ENCODE measurements at regions not wholly inside any gene's neighbourhood (a gene's known extent, or its start where the extent isn't known, plus 50 kb on each side); places are given as distances from the start of the nearest gene placed in this dataset.
"Not testable (repeated sequence)": the region's sequence is repeated elsewhere in the genome, so short reads cannot be mapped to it uniquely, and the experiment has no call there.

DNA sequence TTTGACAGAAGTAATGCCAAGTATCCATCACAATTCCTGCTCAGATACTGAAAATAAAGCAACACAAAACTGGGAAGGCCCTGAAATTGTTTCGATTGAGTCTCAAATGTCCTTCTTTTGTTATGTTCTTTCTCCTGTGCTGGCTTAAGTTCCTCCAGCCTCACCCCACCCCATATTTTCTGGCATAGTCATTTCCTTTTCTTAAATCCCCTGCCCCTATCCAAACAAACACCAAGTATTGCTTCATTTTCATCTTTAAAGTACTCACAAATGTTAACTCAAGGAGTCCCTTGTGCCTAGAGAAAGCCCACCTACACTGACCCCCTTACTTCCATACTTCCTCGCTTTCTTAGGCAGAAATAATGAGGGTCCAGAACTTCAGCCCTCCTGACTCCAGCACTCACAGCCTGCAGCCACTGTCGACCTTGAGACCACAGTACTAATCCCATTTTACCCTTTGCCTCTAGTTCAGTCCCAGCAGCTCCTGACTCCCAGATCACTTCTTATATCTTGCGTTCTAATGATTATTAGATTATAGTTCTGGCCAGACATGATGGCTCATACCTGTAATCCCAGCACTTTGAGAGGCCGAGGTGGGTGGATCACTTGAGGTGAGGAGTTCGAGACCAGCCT is 73.2 kb upstream of the ST8SIA6 start:
- in situ Hi-C loops (cut with MboI) (no loop called here), intact Hi-C loops (cut with micrococcal nuclease) (no loop called here)
- no peaks in the 10 kb centered on the region; the same call in 2 of the 3 replicates for H3K36me3 ChIP-seq (ENCODE audit: control insufficient read depth, insufficient read depth, low read length)
- FAIRE-seq = no peak
- H3K9me3 ChIP-seq (replicated peaks; ENCODE audit: control insufficient read depth, insufficient read depth, low read depth, low read length) = no peaks in the 10 kb centered on the region
- no peaks in the 10 kb centered on the region for H4K20me1 ChIP-seq (replicated peaks; ENCODE audit: control insufficient read depth, insufficient read depth, low read length)
- no peak for ATAC-seq
- no peak overlapping the region for H3K27ac ChIP-seq (ENCODE audit: extremely low read depth, low read depth, low read length)
- H3K9me1 ChIP-seq (ENCODE audit: control insufficient read depth, insufficient read depth, low read length) = no peaks in the 10 kb centered on the region
- 0 out of 5 replicates have a peak, but pooled peaks cover 3% of the 10 kb centered on the region in 2 experiments for H3K4me1 ChIP-seq (replicated peaks in 1 of 2; ENCODE audit: control insufficient read depth in 2 of 2, insufficient read depth in 2 of 2, low read length in 2 of 2)
- ChIA-PET CTCF (ENCODE audit: low intra/inter-chr PET ratio) (no interaction called here), POLR2A (interaction anchor here (1.3 to 1.6 kb wide), 2 partner anchors 10 to 18 kb away, joined by 5 to 6 read pairs; no protein-coding TSS in a partner anchor)
- TF ChIP-seq ZNF408 (CRISPR knock-in tag; IDR thresholded peaks at IDR 0.05; ENCODE audit: low read depth) (no peak), CSDE1 (IDR thresholded peaks at IDR 0.05) (no peak)
- BruUV-seq (replicated peaks) = no TSS peak
- DNase-seq (ENCODE audit: extremely low read depth in 1 of 4, low spot score in 3 of 4) = no peak
- H3K4me3 ChIP-seq = no peak overlapping the region
- no peaks in the 10 kb centered on the region for H3K79me2 ChIP-seq (ENCODE audit: control insufficient read depth, insufficient read depth, low read length)
- no peaks in the 10 kb centered on the region for H3K27me3 ChIP-seq (ENCODE audit: control insufficient read depth in 2 of 2, insufficient read depth in 2 of 2, low read length in 2 of 2)
- H3K4me2 ChIP-seq (ENCODE audit: insufficient read depth, low read length) = no peak overlapping the region
- H2AFZ ChIP-seq (ENCODE audit: low read depth, low read length) = peak overlapping the region; percentile 48
- WGBS (ENCODE audit: insufficient coverage, low coverage, missing lambda C conversion rate) = 73% methylated on average over 6 of the region's 6 CpGs
- no peak overlapping the region for H3K9ac ChIP-seq (ENCODE audit: insufficient read depth in 1 of 2, low read depth in 2 of 2, low read length in 2 of 2)

GRCh38 chr10:17526571-17526970 is 72.2 kb upstream of the ST8SIA6 start:
- TF ChIP-seq ZNF146 (CRISPR knock-in tag; IDR thresholded peaks at IDR 0.05; ENCODE audit: unreplicated experiment) = peak; percentile 32
- intact Hi-C loops (cut with micrococcal nuclease); BruUV-seq (replicated peaks); ATAC-seq; H3K9ac ChIP-seq (ENCODE audit: insufficient read depth in 1 of 2, low read depth in 2 of 2, low read length in 2 of 2); CTCF ChIA-PET (ENCODE audit: low intra/inter-chr PET ratio); in situ Hi-C loops (cut with MboI); H3K36me3 ChIP-seq (ENCODE audit: control insufficient read depth, insufficient read depth, low read length); H3K4me2 ChIP-seq (ENCODE audit: insufficient read depth, low read length); H4K20me1 ChIP-seq (replicated peaks; ENCODE audit: control insufficient read depth, insufficient read depth, low read length); H3K9me3 ChIP-seq (replicated peaks; ENCODE audit: control insufficient read depth, insufficient read depth, low read depth, low read length); H3K4me3 ChIP-seq; H3K4me1 ChIP-seq (replicated peaks in 1 of 2; ENCODE audit: control insufficient read depth in 2 of 2, insufficient read depth in 2 of 2, low read length in 2 of 2); H2AFZ ChIP-seq (ENCODE audit: low read depth, low read length); H3K79me2 ChIP-seq (ENCODE audit: control insufficient read depth, insufficient read depth, low read length); FAIRE-seq; H3K27me3 ChIP-seq (ENCODE audit: control insufficient read depth in 2 of 2, insufficient read depth in 2 of 2, low read length in 2 of 2); H3K27ac ChIP-seq (ENCODE audit: extremely low read depth, low read depth, low read length); DNase-seq (ENCODE audit: extremely low read depth in 1 of 4, low spot score in 3 of 4); H3K9me1 ChIP-seq (ENCODE audit: control insufficient read depth, insufficient read depth, low read length): not testable (repeated sequence)
- POLR2A ChIA-PET = interaction anchor here (1.3 to 1.6 kb wide), 2 partner anchors 9 to 17 kb away, joined by 5 to 6 read pairs; no protein-coding TSS in a partner anchor
- 25% methylated on average over 1 of the region's 1 CpG for WGBS (ENCODE audit: insufficient coverage, low coverage, missing lambda C conversion rate)

All from K562 (cell line).